GM18505 (cell line): ENCODE measurements at regions not wholly inside any gene's neighbourhood (a gene's known extent, or its start where the extent isn't known, plus 50 kb on each side); places are given as distances from the start of the nearest gene placed in this dataset.

ENCODE experiments used
- ATAC-seq: cut with Tn5 transposase; IDR thresholded peaks from one replicate; pipeline ENCODE4 v1.9.1; 2021; ENCODE audit not compliant: unreplicated experiment
- POLR2A ChIP-seq: IDR thresholded peaks from 4 replicates; pipeline ENCODE4 v1.6.1; 2011; ENCODE audit warnings: borderline replicate concordance; ENCODE audit not compliant: insufficient read depth, insufficient read length; ENCODE audit errors: extremely low read depth

DNA sequence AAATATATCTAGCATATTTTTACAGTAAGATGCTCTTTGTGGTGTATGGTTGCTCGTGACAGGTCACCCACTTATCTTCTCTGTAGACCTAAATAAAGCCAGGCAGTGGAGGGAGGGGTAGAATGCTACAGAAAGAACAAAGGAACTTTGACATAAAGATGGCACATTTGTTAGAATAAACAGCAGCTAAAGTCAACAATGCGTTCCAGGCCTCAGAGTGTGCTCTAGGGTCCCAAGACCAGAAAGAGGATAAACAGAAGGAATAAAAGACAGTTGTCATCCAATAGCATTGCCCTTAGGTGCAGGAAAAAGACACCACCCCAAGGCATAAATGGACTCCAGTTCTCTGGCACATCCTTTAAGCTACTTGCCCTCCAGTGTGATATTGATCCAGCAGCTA lies 523.0 kb upstream of the CDH11 start:
- TF ChIP-seq POLR2A, result no peak
- no peak for ATAC-seq

DNA sequence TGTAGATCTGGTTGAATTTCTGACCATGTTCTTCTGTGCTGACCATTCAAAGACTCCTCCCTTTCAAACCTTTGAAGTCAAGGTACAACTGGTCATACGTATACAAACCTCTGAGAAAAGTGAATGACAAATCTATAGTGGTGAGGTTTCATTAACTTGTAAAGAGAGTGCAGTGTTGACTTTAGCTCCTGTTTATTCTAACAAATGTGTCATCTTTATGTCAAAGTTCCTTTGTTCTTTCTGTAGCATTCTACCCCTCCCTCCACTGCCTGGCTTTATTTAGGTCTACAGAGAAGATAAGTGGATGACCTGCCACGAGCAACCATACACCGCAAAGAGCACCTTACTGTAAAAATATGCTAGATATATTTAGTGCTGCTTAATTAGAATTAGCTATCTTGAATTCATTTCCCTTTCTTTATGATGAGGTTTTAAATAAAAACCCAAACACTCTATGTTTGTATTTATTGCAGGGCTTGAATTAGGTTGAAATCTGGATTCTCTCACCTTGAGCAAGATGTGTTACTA lies 520.0 kb upstream of the CDH11 start:
- no peak for TF ChIP-seq POLR2A
- ATAC-seq, result no peak

DNA sequence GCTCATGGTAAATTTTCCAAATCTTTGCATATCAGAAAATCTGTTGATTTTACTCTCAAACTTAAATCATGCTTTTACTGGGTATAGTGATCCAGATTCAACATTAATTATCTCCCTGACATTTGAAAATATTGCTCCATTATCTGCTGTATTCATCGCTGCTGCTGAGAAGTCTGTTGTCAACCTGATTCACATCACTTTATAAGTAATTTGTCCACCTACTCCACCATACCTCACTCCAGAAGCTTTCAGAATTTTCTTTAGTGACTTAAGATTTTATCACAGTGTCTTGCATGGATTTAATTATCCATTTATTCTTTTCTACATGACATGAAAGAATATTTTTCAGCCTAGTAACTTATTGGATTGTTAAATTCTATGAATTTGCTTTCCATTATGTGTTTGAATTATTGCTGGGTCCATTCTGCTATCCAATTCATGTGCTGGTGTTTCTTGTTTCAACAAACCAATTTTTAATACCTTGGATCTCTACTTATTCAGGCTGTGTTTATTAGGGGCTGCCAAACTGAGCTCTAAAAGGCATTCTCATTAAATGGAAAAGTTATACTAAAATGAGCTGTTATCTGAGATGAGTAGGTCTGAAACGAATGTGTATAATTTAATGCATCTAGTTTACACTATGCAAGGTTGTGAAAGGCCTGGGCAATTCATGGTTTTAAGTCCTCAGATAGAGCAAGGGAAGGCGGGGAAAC lies 519.3 kb upstream of the CDH11 start:
- no peak for TF ChIP-seq POLR2A
- no peak for ATAC-seq

DNA sequence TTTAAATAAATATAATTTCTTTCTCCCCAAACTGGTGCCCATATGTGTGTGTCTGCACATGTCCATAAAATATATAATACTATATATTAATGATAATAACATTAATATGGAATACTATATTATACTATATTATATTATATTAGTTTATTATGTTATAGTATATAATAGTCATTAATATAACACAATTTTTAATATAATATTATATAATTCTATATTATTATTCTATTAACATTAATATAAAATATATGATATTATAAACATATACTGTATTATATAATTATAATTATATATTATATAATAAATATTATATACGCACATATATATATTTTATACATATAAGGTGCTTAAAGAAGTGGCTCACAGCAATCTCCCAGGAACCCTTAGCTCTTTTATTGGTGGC lies 513.0 kb upstream of the CDH11 start:
- no peak for TF ChIP-seq POLR2A
- no peak for ATAC-seq

DNA sequence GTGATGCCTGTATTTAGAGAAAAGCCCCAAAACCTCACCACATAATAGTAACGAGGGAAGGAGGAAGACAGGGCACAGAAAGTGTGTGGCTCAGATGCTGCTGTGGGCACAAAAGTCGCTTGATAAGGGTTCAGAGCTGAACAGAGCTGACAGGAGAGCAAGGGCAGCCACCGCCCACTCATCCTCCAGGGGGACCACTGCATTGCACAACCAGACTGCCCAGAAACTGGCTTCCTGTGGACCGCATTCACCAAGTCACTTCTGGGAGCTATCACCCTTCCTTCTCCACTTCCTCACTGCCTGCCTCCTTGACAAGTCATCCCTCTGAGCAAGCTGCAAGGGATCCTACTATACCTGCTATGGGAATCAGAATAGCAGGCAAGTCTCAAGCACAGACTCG lies 512.4 kb upstream of the CDH11 start:
- TF ChIP-seq POLR2A, result no peak
- ATAC-seq, result no peak

DNA sequence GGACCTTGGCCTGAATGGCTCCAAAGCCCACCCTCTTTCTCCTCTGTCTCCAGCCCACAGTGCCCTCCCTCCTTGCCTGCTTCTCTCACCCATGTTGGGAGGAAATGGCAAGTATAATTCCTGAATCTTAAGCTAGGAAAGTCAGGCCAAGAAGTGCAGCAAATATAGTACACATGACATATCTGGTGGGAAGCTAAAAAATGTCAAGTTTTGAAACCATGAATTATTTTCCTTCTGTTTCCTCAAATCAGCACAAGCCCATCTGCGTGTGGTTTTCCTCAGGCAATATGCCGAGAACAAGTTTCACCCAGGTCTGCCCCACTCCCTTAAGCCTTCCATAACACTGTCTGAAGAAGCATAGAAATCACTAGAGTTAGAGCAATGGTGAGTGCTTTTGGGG lies 502.8 kb upstream of the CDH11 start:
- TF ChIP-seq POLR2A, result no peak

DNA sequence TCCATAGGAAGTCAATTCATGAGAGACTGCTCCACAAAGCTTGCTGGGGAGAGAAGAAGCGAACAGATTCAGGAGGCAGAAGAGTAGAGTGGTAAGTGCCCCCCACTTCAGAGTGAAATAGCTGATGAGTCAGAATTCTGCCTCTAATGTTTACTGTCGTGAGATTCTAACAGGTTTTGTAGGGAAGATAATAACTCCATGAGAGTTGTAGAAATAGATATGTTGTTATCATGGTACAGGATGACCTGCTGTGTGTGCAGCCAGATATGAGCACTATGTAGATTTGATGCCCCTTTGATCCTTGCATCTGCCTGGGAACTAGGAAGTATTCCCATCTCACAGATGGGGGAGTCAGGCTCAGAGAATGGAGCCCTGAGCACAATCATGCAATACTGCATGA lies 502.4 kb upstream of the CDH11 start:
- TF ChIP-seq POLR2A, result no peak
- no peak for ATAC-seq

More for the DNA sequence above, 502.8 kb upstream of the CDH11 start:
- ATAC-seq, result no peak

DNA sequence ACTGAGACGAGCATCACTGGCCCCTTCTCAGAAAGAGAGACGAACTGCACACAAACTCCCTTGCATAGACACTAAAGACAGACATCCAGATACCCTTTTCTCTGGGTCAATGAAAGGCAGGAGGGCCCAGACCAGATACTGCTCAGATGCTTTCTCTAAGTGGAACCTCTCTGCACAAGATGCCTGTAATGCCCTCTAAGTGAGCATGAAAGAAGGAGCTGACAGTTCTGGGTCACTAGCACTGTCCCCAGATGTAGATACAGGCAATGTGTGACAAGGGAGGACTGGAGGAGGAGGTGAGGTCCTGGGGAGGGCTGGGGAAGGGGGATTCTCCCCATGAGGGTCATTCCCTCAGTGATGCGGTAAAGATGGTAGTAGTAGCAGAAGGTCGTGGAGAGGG lies 501.0 kb upstream of the CDH11 start:
- no peak for ATAC-seq
- no peak for TF ChIP-seq POLR2A

DNA sequence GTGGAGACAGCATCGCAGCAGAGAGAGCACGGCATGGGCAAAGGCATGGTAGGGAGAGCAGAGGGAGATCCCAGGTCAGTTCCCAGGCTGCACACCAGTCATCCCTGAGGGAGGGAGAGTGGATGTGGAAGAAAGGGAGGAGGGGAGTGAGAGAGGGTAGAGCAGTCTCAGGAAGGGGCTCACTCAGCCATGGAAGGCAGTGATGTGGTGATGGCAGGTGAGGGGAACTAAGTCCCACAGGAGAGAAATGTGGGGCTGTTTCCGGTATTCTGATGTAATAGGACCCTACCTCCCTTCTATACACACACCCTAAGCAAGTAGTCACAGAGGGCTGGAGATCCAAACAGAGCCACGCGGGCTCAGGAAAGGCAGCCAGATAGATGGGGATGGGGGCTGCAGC lies 500.3 kb upstream of the CDH11 start:
- TF ChIP-seq POLR2A, result no peak
- ATAC-seq, result no peak

DNA sequence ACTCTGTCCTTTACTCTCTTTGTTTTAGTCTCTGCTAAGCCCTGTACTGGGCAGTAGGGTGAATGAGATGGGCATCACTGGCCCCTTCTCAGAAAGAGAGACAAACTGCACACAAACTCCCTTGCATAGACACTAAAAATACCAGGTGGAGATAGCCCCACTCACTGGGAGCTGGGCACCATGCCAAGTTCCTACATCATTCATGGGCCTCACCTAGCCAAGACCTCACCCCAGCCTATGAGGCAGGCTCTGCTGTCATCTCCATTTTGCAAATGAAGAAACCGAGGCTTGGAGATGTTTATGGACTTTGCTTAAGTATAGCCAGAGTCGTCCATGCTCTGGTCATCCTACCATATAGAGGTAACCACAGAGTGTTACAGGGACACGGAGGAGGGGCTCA lies 499.8 kb upstream of the CDH11 start:
- TF ChIP-seq POLR2A, result no peak
- no peak for ATAC-seq

DNA sequence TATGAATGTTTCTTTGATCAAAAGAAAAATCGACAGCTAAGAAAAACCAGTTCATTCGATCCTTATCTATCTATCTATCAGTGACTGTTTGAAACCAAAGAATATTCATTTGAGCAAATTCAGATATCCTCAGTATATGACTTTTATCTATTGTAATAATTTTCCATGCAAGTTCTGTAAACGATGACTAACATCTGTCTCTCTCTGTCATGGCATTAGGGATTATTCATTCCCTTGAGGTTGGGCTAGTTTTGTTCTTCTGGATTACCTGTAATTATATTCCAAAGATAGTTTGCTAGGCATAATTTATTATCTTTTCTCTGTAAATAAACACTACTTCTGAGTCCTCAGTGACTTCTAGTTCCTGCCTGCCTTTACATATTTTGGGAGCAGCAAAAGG lies 497.7 kb upstream of the CDH11 start:
- no peak for TF ChIP-seq POLR2A
- no peak for ATAC-seq

DNA sequence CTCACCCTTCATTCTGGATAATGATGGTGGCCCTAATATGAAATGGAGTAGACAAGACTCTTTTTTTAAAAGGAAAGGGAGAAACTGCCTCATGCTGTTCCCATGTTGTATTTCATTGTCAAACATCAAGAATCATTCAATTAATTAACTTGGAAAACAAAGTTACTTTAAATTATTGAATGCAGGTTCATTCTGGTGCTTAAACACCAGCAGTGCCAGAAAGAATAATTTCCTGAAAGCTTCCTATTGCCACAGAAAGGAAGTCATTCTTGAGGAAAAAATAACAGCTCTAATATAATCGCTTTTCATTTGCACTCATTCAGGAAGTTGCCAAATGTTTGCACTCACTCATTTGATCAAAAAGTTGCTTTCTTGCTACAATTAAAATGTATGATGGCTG lies 497.1 kb upstream of the CDH11 start:
- no peak for TF ChIP-seq POLR2A
- no peak for ATAC-seq

DNA sequence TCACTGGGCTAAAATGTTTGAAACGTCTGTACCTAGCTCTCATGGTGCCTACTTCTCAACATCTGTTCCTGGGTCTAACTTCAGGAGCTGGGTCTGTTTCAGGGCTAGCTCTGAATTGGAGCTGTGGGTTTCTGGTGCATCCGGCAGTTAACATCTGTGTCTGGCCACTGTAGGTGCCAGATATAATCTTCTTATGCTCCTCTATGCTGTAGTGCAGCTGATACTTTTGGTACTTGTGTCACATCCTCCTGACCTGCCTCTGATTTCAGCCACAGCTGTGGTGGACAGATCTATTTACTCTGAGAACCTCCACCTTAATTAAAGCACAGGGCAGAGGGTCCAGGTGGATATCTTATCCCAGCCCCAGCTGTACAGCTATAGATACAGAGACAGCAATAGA lies 496.5 kb upstream of the CDH11 start:
- ATAC-seq, result no peak
- no peak for TF ChIP-seq POLR2A

DNA sequence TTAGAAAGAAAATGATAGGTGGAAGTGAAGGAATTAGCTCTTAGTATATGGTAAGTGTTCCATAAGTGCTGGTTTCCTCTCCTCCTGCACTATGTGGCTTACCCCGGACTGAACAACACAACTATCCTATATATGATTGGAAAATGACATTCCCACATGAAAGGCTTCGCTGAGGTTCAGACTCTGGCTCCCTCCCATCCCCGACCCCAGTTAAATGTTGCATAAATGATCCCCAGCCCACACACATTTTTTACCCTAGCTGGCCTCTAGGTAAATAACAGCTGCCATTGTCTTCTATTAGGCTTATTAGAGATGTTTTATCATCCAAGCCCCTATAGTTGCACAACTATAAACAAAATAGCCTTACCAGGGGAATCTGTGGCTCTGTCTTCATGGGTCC lies 495.6 kb upstream of the CDH11 start:
- no peak for TF ChIP-seq POLR2A

DNA sequence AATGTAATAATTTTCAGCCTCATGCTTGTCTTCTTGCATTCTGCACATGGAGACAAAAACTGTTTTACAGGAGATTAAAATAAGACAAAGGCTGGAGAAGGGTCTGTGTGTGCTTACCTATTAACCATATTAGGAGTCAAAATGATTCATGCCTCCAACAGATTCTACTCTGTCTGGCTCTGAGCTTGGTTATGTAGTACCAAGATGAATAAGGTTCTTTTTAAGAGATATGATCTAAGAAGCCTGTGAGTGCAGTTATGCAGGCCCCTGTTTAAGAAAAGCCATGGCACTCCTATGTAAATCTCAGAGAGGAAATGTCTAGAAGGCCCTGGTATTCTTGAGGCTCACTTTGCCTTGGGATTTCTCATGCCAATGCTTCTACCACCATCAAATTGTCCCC lies 486.6 kb upstream of the CDH11 start:
- no peak for ATAC-seq
- no peak for TF ChIP-seq POLR2A

More for the DNA sequence above, 495.6 kb upstream of the CDH11 start:
- ATAC-seq, result no peak
